Panc1 (cell line): ENCODE measurements at regions not wholly inside any gene's neighbourhood (a gene's known extent, or its start where the extent isn't known, plus 50 kb on each side); places are given as distances from the start of the nearest gene placed in this dataset.

Source experiments
- CTCF ChIP-seq: fragments of 450-650 bp; IDR thresholded peaks from 2 replicates; pipeline ENCODE4 v1.5.1; 2017; ENCODE audit warnings: mild to moderate bottlenecking
- POLR2AphosphoS5 ChIP-seq: IDR thresholded peaks from 2 replicates; pipeline ENCODE4 v1.6.1; 2012; ENCODE audit warnings: mild to moderate bottlenecking, low read depth, low read length, moderate library complexity
- REST ChIP-seq, 2 experiments: IDR thresholded peaks; 2 replicates each; pipeline ENCODE4 v1.6.1; 2011 to 2012; ENCODE audit warnings: low read depth in 2 of 2, control low read depth in 1 of 2, low read length in 1 of 2, mild to moderate bottlenecking in 1 of 2, moderate library complexity in 1 of 2; ENCODE audit not compliant: insufficient read depth in 1 of 2
- SIN3A ChIP-seq: IDR thresholded peaks from 2 replicates; pipeline ENCODE4 v1.6.1; 2012; ENCODE audit warnings: low read depth, mild to moderate bottlenecking, low read length, moderate library complexity, borderline replicate concordance; ENCODE audit not compliant: insufficient read depth

- TF ChIP-seq POLR2AphosphoS5 (no peak), CTCF (no peak), SIN3A (no peak), REST (IDR thresholded peaks at IDR 0.05; ENCODE audit: insufficient read depth in 1 of 2, low read depth in 2 of 2, low read length in 1 of 2) (no peak)
Observed at GRCh38 chr5:124451721-124452383, 294.6 kb downstream of the ZNF608 start.
